Activated naive CD4-positive, alpha-beta T cell treated with anti-CD3 and anti-CD28 coated beads for 36 hours (primary cell): ENCODE measurements at regions not wholly inside any gene's neighbourhood (a gene's known extent, or its start where the extent isn't known, plus 50 kb on each side); places are given as distances from the start of the nearest gene placed in this dataset.

Source experiments
- CTCF ChIA-PET: fragments of 350-600 bp; sonication (Branson Sonifier 250); formaldehyde crosslinking; loops from one replicate; lab custom pipeline; 2021; ENCODE audit warnings: antibody characterized with exemption; lab: Charles Lee
- DNase-seq: peaks from one replicate; pipeline ENCODE4 v3.0.0-alpha.2; 2020
- H3K27ac Mint-ChIP-seq: one replicate; pipeline ENCODE4 v1.8.0; 2021; ENCODE audit warnings: mild to moderate bottlenecking, mixed read lengths
- H3K27me3 Mint-ChIP-seq: one replicate; pipeline ENCODE4 v1.8.0; 2021; ENCODE audit warnings: low read depth, mixed read lengths
- H3K36me3 Mint-ChIP-seq: one replicate; pipeline ENCODE4 v1.8.0; 2021; ENCODE audit warnings: low read depth, mixed read lengths
- H3K4me1 Mint-ChIP-seq: one replicate; pipeline ENCODE4 v1.8.0; 2021; ENCODE audit warnings: low read depth, mixed read lengths
- H3K4me3 Mint-ChIP-seq: one replicate; pipeline ENCODE4 v1.8.0; 2021; ENCODE audit warnings: mild to moderate bottlenecking, moderate library complexity, mixed read lengths
- H3K9me3 Mint-ChIP-seq: one replicate; pipeline ENCODE4 v1.8.0; 2021; ENCODE audit warnings: mixed read lengths
- intact Hi-C: fragments of 100-400 bp; cut with micrococcal nuclease; formaldehyde crosslinking; loops from one replicate; pipeline ENCODE4 v1.15.1; 2023

DNA sequence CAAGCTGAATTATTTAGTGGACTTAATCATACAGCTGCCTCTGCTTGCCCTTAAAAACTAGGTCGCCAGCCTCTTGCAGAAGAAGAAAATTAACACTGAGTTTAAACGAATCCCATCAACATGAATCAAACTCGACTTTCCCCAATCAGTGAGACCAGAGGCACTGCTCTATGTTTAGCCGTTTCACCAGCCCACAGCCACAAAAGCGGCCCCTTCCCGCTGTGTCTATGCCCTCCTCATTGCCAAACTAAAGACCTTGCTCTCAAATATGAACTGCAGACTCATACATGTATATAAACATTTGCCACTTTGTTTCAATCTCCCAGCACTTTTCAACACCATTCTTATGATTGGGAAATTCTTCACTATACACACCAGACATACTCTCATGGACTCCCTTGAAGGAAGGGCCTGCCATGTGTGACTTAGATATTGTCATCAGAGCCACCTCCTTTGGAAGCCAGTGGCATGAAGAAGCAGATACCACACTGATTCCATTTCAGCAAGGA is 105.8 kb upstream of the ADGRF1 start:
- DNase-seq = no peak
- Mint-ChIP-seq H3K27ac (no peak overlapping the region), H3K27me3 (no peaks in the 10 kb centered on the region), H3K9me3 (no peaks in the 10 kb centered on the region), H3K4me1 (no peaks in the 10 kb centered on the region), H3K4me3 (no peak overlapping the region), H3K36me3 (no peaks in the 10 kb centered on the region)
- CTCF ChIA-PET = no interaction called here
- intact Hi-C loops = no loop called here

DNA sequence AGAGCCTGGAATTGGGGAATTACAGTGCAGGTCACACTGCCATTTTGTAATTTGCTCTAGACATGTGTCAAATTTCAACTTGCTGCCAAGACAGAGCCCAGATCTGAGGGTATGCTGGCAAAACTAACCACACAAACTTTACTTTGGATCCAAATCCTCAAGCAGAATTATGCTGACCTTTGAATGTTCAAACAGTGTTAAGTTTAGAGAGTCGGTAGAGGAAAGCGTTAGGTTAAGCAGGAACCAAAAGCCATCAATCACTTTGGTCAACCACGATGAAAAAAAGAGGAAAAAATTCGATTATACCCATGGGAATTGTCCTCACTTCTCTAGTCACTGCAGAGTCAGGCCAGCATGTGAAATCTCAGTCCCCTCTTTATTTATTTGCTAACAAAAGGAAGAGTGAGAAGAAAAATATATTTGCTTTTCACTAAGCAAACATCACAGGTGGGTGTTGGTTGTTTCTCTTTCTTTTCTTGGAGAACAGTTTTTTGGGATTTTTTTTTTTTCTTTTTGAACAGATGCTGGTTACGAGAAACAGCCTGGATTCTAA is 105.1 kb upstream of the ADGRF1 start:
- Mint-ChIP-seq H3K27ac (no peak overlapping the region), H3K9me3 (no peaks in the 10 kb centered on the region), H3K36me3 (no peaks in the 10 kb centered on the region), H3K4me3 (no peak overlapping the region), H3K4me1 (no peaks in the 10 kb centered on the region), H3K27me3 (no peaks in the 10 kb centered on the region)
- DNase-seq = no peak
- intact Hi-C loops = no loop called here
- CTCF ChIA-PET = no interaction called here

DNA sequence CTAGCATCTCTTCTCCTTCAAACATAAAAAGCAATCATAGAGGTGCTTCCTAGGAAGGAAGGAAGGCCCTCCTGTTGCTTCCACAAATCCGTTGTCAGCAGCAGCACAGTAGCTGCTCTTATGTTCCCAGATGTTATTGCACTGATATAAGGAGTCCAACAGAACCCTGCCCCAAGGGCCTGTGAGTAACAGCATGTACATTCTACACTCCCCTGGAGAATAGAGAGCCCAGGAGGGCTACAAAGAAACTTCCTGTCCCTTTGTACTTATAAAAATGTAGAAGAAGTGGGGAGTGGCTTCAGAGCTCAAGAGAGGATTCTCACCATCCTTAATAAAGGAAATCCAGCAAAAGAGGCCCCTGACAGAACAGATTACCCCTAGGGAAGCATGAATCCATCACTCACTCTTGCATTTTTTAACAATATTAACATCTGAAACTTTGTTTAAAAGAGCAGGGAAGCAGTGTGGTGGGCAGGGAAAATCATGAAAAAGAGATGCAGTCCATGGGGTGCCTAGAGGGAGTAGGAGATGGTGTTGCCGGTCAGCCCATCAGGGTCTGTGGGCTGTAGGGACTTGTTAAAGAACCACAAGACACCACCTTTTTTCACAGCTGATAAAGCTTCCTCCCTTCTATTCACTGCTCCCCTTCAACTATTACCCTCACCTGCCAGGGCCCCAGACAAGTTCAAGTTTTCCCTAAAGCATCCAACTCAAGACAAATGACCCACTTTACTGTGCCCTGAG is 104.5 kb upstream of the ADGRF1 start:
- Mint-ChIP-seq H3K4me3 (no peak overlapping the region), H3K36me3 (no peaks in the 10 kb centered on the region), H3K27ac (no peak overlapping the region), H3K4me1 (no peaks in the 10 kb centered on the region), H3K9me3 (no peaks in the 10 kb centered on the region), H3K27me3 (no peaks in the 10 kb centered on the region)
- intact Hi-C loops = no loop called here
- no peak for DNase-seq
- CTCF ChIA-PET = no interaction called here

DNA sequence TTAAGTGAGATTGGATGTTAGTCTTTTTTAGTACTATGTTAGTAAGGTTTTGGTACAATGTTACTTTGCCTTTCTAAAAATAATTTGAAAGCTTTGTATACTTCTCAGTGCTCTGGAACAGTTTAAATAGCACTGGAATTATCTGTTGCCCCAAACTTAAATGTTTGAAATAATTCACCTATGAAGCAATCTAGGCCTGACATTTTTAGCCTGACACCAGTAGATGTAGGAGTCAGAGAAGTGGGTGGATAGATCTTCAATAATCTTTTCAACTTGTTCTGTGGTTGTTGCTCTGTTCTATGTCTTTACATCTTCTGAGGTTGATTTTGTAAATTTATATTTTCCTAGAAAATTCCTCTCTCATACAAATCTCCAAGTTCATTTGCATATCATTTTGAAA is 103.1 kb upstream of the ADGRF1 start:
- H3K4me1 Mint-ChIP-seq = no peaks in the 10 kb centered on the region
- CTCF ChIA-PET = no interaction called here

DNA sequence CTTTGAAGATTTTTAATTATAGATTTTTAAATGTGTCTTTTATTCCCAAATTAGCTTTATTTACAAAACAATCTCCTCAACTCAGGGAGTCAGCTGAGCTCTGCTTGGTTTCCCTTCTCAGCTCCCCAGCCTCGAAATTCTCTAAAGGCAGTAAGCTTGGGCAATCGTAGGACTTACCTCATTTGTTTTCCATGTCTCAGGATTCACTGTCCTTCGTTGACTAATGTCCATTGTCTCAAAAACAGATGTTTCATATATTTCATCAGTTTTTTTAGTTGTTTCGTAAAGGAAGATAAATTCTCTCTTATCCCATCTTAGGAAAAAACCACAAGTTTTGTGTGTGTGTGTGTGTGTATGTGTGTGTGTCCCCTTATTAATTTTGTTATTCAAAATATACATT is 102.2 kb upstream of the ADGRF1 start:
- Mint-ChIP-seq H3K27ac (no peak overlapping the region), H3K36me3 (no peaks in the 10 kb centered on the region), H3K27me3 (no peaks in the 10 kb centered on the region), H3K4me1 (no peaks in the 10 kb centered on the region), H3K9me3 (no peaks in the 10 kb centered on the region), H3K4me3 (no peak overlapping the region)
- CTCF ChIA-PET = no interaction called here
- intact Hi-C loops = no loop called here
- DNase-seq = no peak

More for the DNA sequence above, 103.1 kb upstream of the ADGRF1 start:
- no peaks in the 10 kb centered on the region for H3K9me3 Mint-ChIP-seq
- H3K4me3 Mint-ChIP-seq = no peak overlapping the region
- DNase-seq = no peak
- H3K27me3 Mint-ChIP-seq = no peaks in the 10 kb centered on the region
- no peak overlapping the region for H3K27ac Mint-ChIP-seq
- intact Hi-C loops = no loop called here
- no peaks in the 10 kb centered on the region for H3K36me3 Mint-ChIP-seq

DNA sequence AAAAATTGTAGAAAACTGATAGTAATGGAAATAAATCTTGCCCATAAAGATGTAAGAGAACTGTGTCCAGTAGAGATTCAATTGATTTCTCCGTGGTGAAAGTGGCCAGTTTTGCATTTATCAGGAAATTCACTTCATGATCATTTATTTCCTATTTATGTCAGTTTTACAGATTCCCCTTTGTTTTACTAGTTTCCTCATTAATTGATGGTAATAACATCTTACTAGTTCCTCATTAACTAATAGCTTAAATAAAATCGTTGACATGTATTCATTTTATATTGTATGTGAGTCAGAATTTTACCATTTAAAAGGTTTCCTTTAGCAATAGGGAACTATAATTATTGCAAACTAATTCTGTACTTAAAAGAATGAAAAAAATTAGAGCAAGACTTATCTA is 99.8 kb upstream of the ADGRF1 start:
- CTCF ChIA-PET = no interaction called here
- no peaks in the 10 kb centered on the region for H3K27me3 Mint-ChIP-seq
- intact Hi-C loops = no loop called here
- no peaks in the 10 kb centered on the region for H3K36me3 Mint-ChIP-seq
- no peak overlapping the region for H3K27ac Mint-ChIP-seq
- no peak for DNase-seq
- H3K4me3 Mint-ChIP-seq = no peak overlapping the region
- H3K4me1 Mint-ChIP-seq = peaks cover 7% of the 10 kb centered on the region
- H3K9me3 Mint-ChIP-seq = peaks cover 2% of the 10 kb centered on the region

DNA sequence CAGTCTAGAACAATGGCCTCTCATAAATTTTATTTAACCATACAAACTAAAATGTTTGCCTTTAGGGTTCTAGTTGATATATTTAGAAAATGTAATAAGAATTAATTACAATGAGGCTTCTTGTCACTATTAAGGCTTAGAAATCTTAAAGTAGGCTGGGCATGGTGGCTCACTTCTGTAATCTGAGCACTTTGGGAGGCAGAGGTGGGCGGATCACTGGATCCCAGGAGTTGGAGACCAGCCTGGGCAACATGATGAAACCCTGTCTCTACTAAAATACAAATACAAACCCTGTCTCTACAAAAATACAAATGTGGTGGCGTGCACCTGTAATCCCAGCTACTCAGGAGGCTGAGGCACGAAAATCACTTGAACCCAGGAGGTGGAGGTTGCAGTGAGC is 99.0 kb upstream of the ADGRF1 start:
- Mint-ChIP-seq H3K4me3 (no peak overlapping the region), H3K9me3 (peaks cover 2% of the 10 kb centered on the region), H3K27me3 (peaks cover 3% of the 10 kb centered on the region), H3K4me1 (peaks cover 7% of the 10 kb centered on the region), H3K27ac (no peak overlapping the region), H3K36me3 (no peaks in the 10 kb centered on the region)
- CTCF ChIA-PET = no interaction called here
- intact Hi-C loops = no loop called here
- no peak for DNase-seq

DNA sequence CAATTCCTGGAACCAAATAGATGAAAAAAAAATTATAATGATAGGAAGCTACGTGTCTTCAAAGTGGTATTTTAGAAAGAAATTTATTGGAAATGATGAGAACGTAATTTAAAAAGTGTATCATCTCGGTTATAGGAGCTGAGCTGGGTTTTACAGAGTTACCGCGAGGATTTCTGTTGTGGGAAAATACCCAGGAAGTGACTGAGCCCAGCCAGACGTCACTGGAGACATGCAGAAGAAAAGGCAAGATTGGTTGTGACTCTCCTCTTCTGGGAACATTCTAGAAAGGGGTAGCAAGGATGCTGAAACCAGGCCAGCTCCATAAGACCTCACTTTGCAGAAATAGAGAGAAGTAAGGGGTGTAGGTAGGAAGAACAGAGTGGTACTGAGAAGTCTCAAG is 95.9 kb upstream of the ADGRF1 start:
- no peaks in the 10 kb centered on the region for H3K36me3 Mint-ChIP-seq
- CTCF ChIA-PET = interaction anchor here (0.6 kb wide), 1 partner anchor 40 kb away, joined by 4 read pairs; no protein-coding TSS in a partner anchor
- peaks cover 2% of the 10 kb centered on the region for H3K9me3 Mint-ChIP-seq
- H3K27me3 Mint-ChIP-seq = peaks cover 9% of the 10 kb centered on the region
- peaks cover 11% of the 10 kb centered on the region for H3K4me1 Mint-ChIP-seq
- no peak overlapping the region for H3K4me3 Mint-ChIP-seq
- peak overlapping the region; percentile 7 for H3K27ac Mint-ChIP-seq
- peak; percentile 47 for DNase-seq
- intact Hi-C loops = loop anchor here (1.0 to 5.0 kb wide), 2 partner anchors 65 to 104 kb away; no protein-coding TSS in a partner anchor

DNA sequence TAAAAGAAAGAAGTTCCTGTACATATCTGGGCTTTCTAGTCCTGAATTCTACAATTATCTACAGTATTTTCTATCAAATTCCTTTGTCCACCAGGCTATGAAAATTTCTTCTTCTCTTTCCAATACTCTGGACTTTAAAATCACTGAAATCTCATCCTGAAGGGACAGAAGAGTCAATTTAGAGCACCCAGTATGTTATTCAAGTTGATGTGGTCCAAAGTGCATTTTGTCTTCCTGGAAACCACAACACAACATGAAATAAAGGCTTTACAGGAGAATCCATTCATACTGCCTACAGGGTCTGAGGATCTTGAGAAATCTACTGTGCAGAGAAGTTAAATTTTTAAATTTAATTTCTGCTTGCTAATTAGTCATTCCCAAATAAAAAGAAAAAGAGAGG is 94.9 kb upstream of the ADGRF1 start:
- CTCF ChIA-PET = no interaction called here
- no peaks in the 10 kb centered on the region for H3K36me3 Mint-ChIP-seq
- intact Hi-C loops = loop anchor here (5.0 kb wide), 1 partner anchor 105 kb away; no protein-coding TSS in a partner anchor

DNA sequence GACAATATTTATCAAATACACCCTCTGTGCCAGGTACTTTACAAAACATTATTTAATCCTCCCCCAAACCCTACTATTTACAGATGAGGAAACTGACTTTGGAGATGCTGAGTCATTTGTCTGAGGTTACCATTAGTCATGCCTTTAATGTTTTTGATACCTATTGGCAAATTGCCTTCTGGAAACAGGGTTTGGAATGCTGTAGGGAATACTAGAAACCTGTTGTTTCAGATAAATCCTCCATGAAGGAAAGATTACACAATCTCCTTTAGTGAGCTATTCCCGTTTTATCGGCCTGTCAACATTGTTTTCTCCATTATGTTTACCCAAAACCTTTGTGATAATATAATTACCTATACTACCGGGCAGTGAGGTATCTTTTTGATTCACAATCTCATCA is 93.6 kb upstream of the ADGRF1 start:
- no peak overlapping the region for H3K4me3 Mint-ChIP-seq
- peaks cover 14% of the 10 kb centered on the region for H3K27me3 Mint-ChIP-seq
- peaks cover 11% of the 10 kb centered on the region for H3K4me1 Mint-ChIP-seq
- intact Hi-C loops = loop anchor here (5.0 kb wide), 1 partner anchor 107 kb away; no protein-coding TSS in a partner anchor
- no peak for DNase-seq
- CTCF ChIA-PET = no interaction called here
- peaks cover 2% of the 10 kb centered on the region for H3K9me3 Mint-ChIP-seq
- no peaks in the 10 kb centered on the region for H3K36me3 Mint-ChIP-seq
- no peak overlapping the region for H3K27ac Mint-ChIP-seq

More for the DNA sequence above, 94.9 kb upstream of the ADGRF1 start:
- no peak overlapping the region for H3K27ac Mint-ChIP-seq
- H3K27me3 Mint-ChIP-seq = peaks cover 14% of the 10 kb centered on the region
- no peak overlapping the region for H3K4me3 Mint-ChIP-seq
- peaks cover 11% of the 10 kb centered on the region for H3K4me1 Mint-ChIP-seq
- DNase-seq = no peak
- peaks cover 2% of the 10 kb centered on the region for H3K9me3 Mint-ChIP-seq

DNA sequence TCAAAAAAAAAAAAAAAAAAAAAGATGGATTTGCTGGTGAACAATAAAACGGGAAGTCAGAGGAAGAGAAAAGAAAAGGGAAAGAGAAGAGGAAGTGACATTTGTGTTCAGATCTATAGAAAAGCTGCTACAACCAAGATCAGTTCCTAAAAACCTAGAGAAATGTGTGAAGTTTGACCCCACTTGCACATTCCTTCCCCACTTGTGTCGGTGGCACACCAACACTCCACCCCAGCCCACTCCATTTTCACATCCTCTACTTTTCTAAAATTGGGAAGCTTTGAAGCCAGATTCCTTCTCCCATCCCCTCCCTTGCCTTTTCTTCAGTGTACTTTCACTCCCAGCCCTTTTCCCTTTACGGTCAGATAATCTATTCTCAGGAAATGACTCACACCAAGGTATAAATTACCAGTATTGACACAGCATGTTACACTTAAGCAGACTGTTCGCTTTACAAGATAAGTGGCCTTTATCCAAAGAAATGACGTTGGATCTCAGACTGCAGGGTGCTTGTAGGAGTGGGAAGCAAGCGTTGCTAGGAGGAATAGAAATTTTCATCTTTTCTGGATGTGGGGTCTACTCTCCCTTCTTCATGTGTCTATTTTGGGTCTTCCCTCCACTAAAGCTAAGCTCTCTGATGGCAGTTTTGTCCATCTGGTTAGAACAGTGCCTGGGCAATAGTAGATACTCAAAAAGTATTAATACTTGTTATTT is 92.5 kb upstream of the ADGRF1 start:
- Mint-ChIP-seq H3K4me3 (no peak overlapping the region), H3K27ac (peak overlapping the region; percentile 28), H3K4me1 (peaks cover 11% of the 10 kb centered on the region), H3K27me3 (peaks cover 14% of the 10 kb centered on the region), H3K36me3 (no peaks in the 10 kb centered on the region), H3K9me3 (peaks cover 2% of the 10 kb centered on the region)
- CTCF ChIA-PET = no interaction called here
- no peak for DNase-seq
- intact Hi-C loops = loop anchor here (5.0 kb wide), 1 partner anchor 108 kb away; no protein-coding TSS in a partner anchor

DNA sequence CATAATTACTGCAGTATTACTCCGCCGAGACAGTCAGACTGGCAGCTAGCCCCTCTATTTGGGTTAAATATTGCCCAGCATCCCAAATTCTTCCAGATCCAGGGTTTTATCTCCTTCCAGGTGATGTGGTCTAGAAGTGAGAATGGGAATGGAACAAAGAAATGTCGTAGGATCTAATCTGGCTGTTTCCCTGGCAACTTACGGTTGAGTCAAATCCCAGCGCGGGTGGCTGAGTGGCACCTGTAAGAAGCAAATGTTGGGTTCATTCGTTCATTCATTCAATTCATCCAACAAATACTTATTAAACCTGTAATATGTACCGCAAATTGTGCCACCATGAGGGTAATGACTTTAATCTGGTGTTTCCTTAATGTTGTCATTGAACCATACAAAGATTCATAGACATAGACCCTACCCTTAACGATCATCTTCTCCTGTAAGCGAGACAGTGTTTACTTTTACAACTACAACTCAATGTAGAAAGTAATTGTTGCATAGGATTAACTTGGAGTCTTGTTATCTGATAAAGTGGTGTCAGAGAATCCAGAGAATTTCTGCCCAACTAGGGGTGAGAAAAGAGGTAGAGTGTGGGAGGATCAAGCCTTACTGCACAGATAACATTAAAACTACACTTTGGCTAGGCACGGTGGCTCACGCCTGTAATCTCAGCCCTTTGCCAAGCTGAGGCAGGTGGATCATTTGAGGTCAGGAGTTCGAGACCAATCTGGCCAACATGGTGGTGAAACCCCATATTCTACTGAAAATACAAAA is 91.3 kb upstream of the ADGRF1 start:
- no peak overlapping the region for H3K4me3 Mint-ChIP-seq
- peaks cover 2% of the 10 kb centered on the region for H3K9me3 Mint-ChIP-seq
- peaks cover 14% of the 10 kb centered on the region for H3K27me3 Mint-ChIP-seq
- H3K36me3 Mint-ChIP-seq = no peaks in the 10 kb centered on the region
- CTCF ChIA-PET = no interaction called here
- no peak overlapping the region for H3K27ac Mint-ChIP-seq
- DNase-seq = no peak
- intact Hi-C loops = no loop called here
- H3K4me1 Mint-ChIP-seq = peaks cover 11% of the 10 kb centered on the region
